Endothelial cell of umbilical vein (primary cell): ENCODE measurements at regions not wholly inside any gene's neighbourhood (a gene's known extent, or its start where the extent isn't known, plus 50 kb on each side); places are given as distances from the start of the nearest gene placed in this dataset.

ENCODE experiments used
- BruUV-seq: library from RNA; stranded (reverse); fragments of 400-500 nt; replicated peaks from 2 replicates; lab custom pipeline; 2021; lab: Mats Ljungman, UMichigan
- CTCF ChIA-PET: fragments of 300-600, 350-600 bp; sonication (Branson Sonifier 250); formaldehyde crosslinking; loops from one replicate; lab custom pipeline; 2021; ENCODE audit warnings: antibody characterized with exemption, inconsistent platforms; lab: Charles Lee
- POLR2A ChIA-PET: fragments of 300-600, 350-600 bp; sonication (Branson Sonifier 250); formaldehyde crosslinking; loops from one replicate; lab custom pipeline; 2021; ENCODE audit warnings: antibody characterized with exemption, inconsistent platforms; lab: Charles Lee
- DNase-seq: peaks from one replicate; pipeline ENCODE4 v3.0.0-alpha.2; 2011; ENCODE audit warnings: low read depth, low spot score
- FAIRE-seq: peaks from 2 replicates; lab custom pipeline; 2011; peaks lifted over from hg19 to GRCh38; lab: Jason Lieb, UNC
- H2AFZ ChIP-seq: 2 replicates; pipeline ENCODE4 v1.6.0; 2012; ENCODE audit warnings: low read depth, low read length, control low read depth, inconsistent platforms
- H3K27ac ChIP-seq: 2 replicates; pipeline ENCODE4 v1.5.1; 2011; ENCODE audit warnings: low read depth, mild to moderate bottlenecking, control low read depth, low read length, moderate library complexity; ENCODE audit not compliant: insufficient read depth
- H3K27me3 ChIP-seq, 2 experiments: 2 replicates each; pipeline versions ENCODE4 v1.6.0 to v1.6.1; 2011; ENCODE audit warnings: low read length in 2 of 2, mixed read lengths in 1 of 2; ENCODE audit not compliant: control insufficient read depth in 2 of 2, insufficient read depth in 2 of 2
- H3K36me3 ChIP-seq, 2 experiments: 2 replicates in 1 of 2; 3 replicates in 1 of 2; pipeline ENCODE4 v1.5.1; 2011; ENCODE audit warnings: low read length in 2 of 2, mild to moderate bottlenecking in 1 of 2, moderate library complexity in 1 of 2; ENCODE audit not compliant: control insufficient read depth in 2 of 2, insufficient read depth in 2 of 2; ENCODE audit errors: extremely low read depth in 1 of 2
- H3K4me1 ChIP-seq: 3 replicates; pipeline ENCODE4 v1.5.1; 2011; ENCODE audit warnings: mild to moderate bottlenecking, low read length; ENCODE audit not compliant: control insufficient read depth, insufficient read depth; ENCODE audit errors: extremely low read depth
- H3K4me2 ChIP-seq: 2 replicates; pipeline ENCODE4 v1.6.1; 2011; ENCODE audit warnings: low read length, control low read depth, mixed read lengths; ENCODE audit not compliant: insufficient read depth
- H3K4me3 ChIP-seq, 3 experiments: fragments of 200-600 bp in 1 of 3; sonication (generic), shearing (Covaris generic) in 1 of 3; replicated peaks in 1 of 3; 2 replicates each; pipeline ENCODE4 v1.5.1; 2011 to 2016; ENCODE audit warnings: control low read depth in 3 of 3, low read length in 3 of 3, mild to moderate bottlenecking in 2 of 3, inconsistent platforms in 1 of 3, low read depth in 1 of 3, moderate library complexity in 1 of 3; ENCODE audit not compliant: insufficient read depth in 1 of 3
- H3K79me2 ChIP-seq: 2 replicates; pipeline ENCODE4 v1.6.0; 2012; ENCODE audit warnings: low read length, inconsistent platforms; ENCODE audit not compliant: control insufficient read depth, insufficient read depth
- H3K9ac ChIP-seq: replicated peaks from 2 replicates; pipeline ENCODE3; 2011; ENCODE audit warnings: low read length, control low read depth; ENCODE audit not compliant: insufficient read depth; ENCODE audit errors: extremely low read depth
- H3K9me1 ChIP-seq: replicated peaks from 3 replicates; pipeline ENCODE4 v1.6.0; 2011; ENCODE audit warnings: mild to moderate bottlenecking, low read length; ENCODE audit not compliant: control insufficient read depth, insufficient read depth; ENCODE audit errors: extremely low read depth
- H3K9me3 ChIP-seq: replicated peaks from 2 replicates; pipeline ENCODE4 v1.5.1; 2012; ENCODE audit warnings: low read length, inconsistent platforms; ENCODE audit not compliant: control insufficient read depth, insufficient read depth
- H4K20me1 ChIP-seq: replicated peaks from 2 replicates; pipeline ENCODE3; 2011; ENCODE audit warnings: mild to moderate bottlenecking, low read length; ENCODE audit not compliant: control insufficient read depth, insufficient read depth; ENCODE audit errors: extremely low read depth
- EZH2 ChIP-seq: IDR thresholded peaks from 2 replicates; pipeline ENCODE4 v1.6.1; 2012; ENCODE audit warnings: borderline replicate concordance, low read depth, mild to moderate bottlenecking, moderate library complexity, low read length, inconsistent platforms; ENCODE audit not compliant: severe bottlenecking
- FOS ChIP-seq: IDR thresholded peaks from 2 replicates; pipeline ENCODE4 v1.6.1; 2011; ENCODE audit warnings: mild to moderate bottlenecking, low read length, moderate library complexity, borderline replicate concordance; ENCODE audit not compliant: insufficient read depth
- GATA2 ChIP-seq: IDR thresholded peaks from 2 replicates; pipeline ENCODE4 v1.7.0; 2011; ENCODE audit warnings: low read depth, mild to moderate bottlenecking, moderate library complexity, mixed read lengths, low read length; ENCODE audit not compliant: insufficient read length, insufficient read depth
- JUN ChIP-seq: IDR thresholded peaks from 2 replicates; pipeline ENCODE4 v1.6.1; 2011; ENCODE audit warnings: borderline replicate concordance, low read depth; ENCODE audit not compliant: insufficient read length, insufficient read depth
- MYC ChIP-seq: IDR thresholded peaks from one replicate; pipeline ENCODE4 v1.6.1; 2011; ENCODE audit warnings: mild to moderate bottlenecking, low read depth, low read length
- POLR2A ChIP-seq: IDR thresholded peaks from 2 replicates; pipeline ENCODE4 v1.6.1; 2012; ENCODE audit warnings: low read depth, mild to moderate bottlenecking, control low read depth, low read length
- POLR2AphosphoS5 ChIP-seq: IDR thresholded peaks from 2 replicates; pipeline ENCODE4 v1.6.1; 2012; ENCODE audit warnings: low read depth, mild to moderate bottlenecking, control low read depth, low read length, moderate library complexity; ENCODE audit not compliant: insufficient read depth
- dilution Hi-C: fragments of 300-500 bp; cut with MboI; formaldehyde crosslinking; loops from one replicate; pipeline ENCODE4 v1.15.0; 2019; ENCODE audit warnings: low sequenced_read_pairs; ENCODE audit not compliant: extremely low pct_ligation_motif_present
- intact Hi-C: fragments of 100-400 bp; cut with micrococcal nuclease; formaldehyde crosslinking; loops from one replicate; pipeline ENCODE4 v1.10.0; 2022
- TF ChIP-seq, protein P1 (sequence below), 2 donors: IDR thresholded peaks; 1 replicate in 1 of 2; 2 replicates in 1 of 2; pipeline ENCODE4 v1.5.1; 2011; ENCODE audit warnings: low read length in 2 of 2, mild to moderate bottlenecking in 2 of 2, moderate library complexity in 2 of 2, control low read depth in 1 of 2, inconsistent platforms in 1 of 2, low read depth in 1 of 2; ENCODE audit not compliant: insufficient read depth in 1 of 2; ENCODE audit errors: extremely low read depth in 1 of 2
- TF ChIP-seq, protein P2 (sequence below): IDR thresholded peaks from 2 replicates; pipeline ENCODE4 v1.6.1; 2011; ENCODE audit not compliant: insufficient read depth, insufficient read length

DNA sequence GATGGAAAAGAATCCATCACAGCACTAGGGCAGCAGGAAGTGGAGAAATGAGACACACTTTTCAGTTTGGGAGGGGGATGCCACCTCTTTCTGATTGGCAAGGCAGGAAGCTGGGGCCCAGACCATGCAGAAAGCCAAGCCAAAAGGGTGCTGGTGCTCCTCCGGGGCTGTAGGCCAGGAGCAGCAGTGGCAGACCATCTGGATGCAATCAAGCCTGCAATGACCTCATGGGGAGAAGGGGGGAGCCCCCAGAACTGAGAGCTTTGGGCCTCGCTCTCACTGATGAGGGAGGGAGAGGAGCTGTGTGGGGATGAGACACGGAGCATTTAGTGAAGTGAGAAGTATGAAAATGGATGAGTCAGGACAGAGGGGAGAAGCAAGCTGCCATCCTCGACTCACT, 141.3 kb upstream of the NALF2 start:
- Histone ChIP-seq H3K79me2 (no peaks in the 10 kb centered on the region), H3K27ac (no peak overlapping the region), H3K4me1 (no peaks in the 10 kb centered on the region), H3K36me3 (no peaks in the 10 kb centered on the region), H3K9ac (no peak overlapping the region), H3K4me2 (no peak overlapping the region), H3K9me3 (no peaks in the 10 kb centered on the region), H3K27me3 (no peaks in the 10 kb centered on the region), H3K4me3 (no peak overlapping the region), H3K9me1 (no peaks in the 10 kb centered on the region), H2AFZ (no peak overlapping the region), H4K20me1 (no peaks in the 10 kb centered on the region)
- ChIA-PET CTCF (interaction anchor here (1.5 kb wide), 1 partner anchor 8 kb away, joined by 3 read pairs; no protein-coding TSS in a partner anchor), POLR2A (no interaction called here)
- BruUV-seq: no TSS peak
- dilution Hi-C loops (no loop called here), intact Hi-C loops (no loop called here)
- FAIRE-seq (no peak), DNase-seq (no peak)
- TF ChIP-seq, protein P1, sequence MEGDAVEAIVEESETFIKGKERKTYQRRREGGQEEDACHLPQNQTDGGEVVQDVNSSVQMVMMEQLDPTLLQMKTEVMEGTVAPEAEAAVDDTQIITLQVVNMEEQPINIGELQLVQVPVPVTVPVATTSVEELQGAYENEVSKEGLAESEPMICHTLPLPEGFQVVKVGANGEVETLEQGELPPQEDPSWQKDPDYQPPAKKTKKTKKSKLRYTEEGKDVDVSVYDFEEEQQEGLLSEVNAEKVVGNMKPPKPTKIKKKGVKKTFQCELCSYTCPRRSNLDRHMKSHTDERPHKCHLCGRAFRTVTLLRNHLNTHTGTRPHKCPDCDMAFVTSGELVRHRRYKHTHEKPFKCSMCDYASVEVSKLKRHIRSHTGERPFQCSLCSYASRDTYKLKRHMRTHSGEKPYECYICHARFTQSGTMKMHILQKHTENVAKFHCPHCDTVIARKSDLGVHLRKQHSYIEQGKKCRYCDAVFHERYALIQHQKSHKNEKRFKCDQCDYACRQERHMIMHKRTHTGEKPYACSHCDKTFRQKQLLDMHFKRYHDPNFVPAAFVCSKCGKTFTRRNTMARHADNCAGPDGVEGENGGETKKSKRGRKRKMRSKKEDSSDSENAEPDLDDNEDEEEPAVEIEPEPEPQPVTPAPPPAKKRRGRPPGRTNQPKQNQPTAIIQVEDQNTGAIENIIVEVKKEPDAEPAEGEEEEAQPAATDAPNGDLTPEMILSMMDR (IDR thresholded peaks at IDR 0.05; ENCODE audit: extremely low read depth in 1 of 2, insufficient read depth in 1 of 2, low read depth in 1 of 2, low read length in 2 of 2): no peak
- no peak for TF ChIP-seq MYC
- TF ChIP-seq FOS: no peak
- TF ChIP-seq GATA2: no peak
- TF ChIP-seq POLR2A: no peak
- TF ChIP-seq EZH2: no peak
- TF ChIP-seq, protein P2, sequence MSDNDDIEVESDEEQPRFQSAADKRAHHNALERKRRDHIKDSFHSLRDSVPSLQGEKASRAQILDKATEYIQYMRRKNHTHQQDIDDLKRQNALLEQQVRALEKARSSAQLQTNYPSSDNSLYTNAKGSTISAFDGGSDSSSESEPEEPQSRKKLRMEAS: no peak
- TF ChIP-seq POLR2AphosphoS5: no peak
- TF ChIP-seq JUN: no peak
